ENCODE measurements at regions not wholly inside any gene's neighbourhood (a gene's known extent, or its start where the extent isn't known, plus 50 kb on each side); places are given as distances from the start of the nearest gene placed in this dataset.

DNA sequence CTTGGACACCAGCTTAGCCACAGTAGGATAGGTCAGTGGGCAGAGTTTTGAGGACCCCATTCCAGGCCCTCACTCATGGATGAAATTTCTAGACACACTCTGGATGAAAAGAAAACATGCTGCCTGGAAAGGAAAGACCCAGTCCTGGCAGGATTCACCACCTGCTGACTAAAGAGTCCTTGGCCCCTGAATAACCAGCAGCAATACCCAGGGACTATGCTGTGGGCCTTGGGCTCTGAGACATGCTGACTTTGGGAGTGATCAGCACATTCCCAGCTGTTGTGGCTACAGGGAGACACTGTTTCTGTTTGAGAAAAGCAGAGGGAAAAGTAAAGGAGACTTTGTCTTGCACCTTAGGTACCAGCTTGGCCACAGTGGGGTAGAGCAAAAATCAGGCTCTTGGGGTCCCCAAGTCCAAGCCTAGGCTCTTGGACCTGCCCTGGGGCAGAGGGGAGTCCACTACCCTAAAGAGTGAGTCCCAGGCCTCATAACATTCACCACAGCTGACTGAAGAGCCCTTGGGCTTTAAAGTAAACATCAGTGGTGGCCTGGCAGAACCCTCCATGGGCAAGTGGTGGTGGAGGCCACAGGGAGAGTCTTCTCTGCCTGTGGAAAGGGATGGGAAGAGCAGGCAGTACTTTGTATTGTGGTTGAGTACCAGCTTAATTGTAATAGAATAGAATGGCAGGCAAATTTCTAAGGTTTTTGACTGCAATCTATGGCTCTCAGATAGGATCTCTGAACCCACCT lies 516.8 kb downstream of the BCKDHB start:
- TF ChIP-seq POLR2AphosphoS5 (IDR thresholded peaks at IDR 0.05; ENCODE audit: low read depth, low read length) = no peak
- no peak for TF ChIP-seq TAF1 (IDR thresholded peaks at IDR 0.05; ENCODE audit: borderline replicate concordance, insufficient read depth, low read length)
- no peak for TF ChIP-seq REST (IDR thresholded peaks at IDR 0.05; ENCODE audit: insufficient read depth in 1 of 2, low read depth in 2 of 2, low read length in 2 of 2)
- TF ChIP-seq FOXP2 (optimal IDR thresholded peaks at IDR 0.05; ENCODE audit: borderline replicate concordance, extremely low read depth, extremely low read length, insufficient read depth) = no peak
- no peak for TF ChIP-seq SIN3A (IDR thresholded peaks at IDR 0.05; ENCODE audit: borderline replicate concordance, insufficient read depth, low read length)

Data from PFSK-1 (cell line).